ENCODE measurements at regions not wholly inside any gene's neighbourhood (a gene's known extent, or its start where the extent isn't known, plus 50 kb on each side); places are given as distances from the start of the nearest gene placed in this dataset.

DNA sequence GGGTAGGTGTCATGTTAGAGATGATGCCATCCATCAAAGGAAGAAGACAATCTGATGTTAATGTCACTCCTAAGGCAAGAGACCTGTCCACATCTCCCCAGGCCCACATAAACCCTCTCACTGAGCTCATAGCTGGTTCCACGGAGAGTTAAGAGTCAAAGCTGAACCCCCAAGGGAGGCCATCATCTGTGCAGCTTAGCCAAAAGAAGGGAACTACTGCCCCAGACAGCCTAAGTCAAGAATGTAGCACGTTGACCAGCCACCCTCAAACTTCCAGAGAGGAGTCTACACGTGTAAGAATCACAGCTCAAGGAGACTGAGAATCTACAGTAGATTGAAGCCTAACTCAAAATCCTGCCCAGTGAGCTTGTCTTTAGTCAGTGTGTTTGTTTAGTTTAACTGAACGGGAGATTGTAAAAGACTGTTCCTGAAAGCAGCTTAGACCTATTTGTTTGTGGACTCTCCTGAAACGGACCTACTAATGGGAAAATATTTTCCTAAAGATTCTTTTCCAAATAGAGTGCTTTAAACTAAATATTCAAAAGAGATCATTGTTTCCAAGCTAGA is 192.7 kb upstream of the NFE2L3 start:
- no peaks in the 10 kb centered on the region for H3F3A ChIP-seq (ENCODE audit: low read length, unreplicated experiment)
- H3K4me3 ChIP-seq (ENCODE audit: low read length): no peak overlapping the region
- DNase-seq (no peak), ATAC-seq (no peak)
- H3K9me2 ChIP-seq (replicated peaks; ENCODE audit: low read length): no peaks in the 10 kb centered on the region
- intact Hi-C loops (cut with micrococcal nuclease): no loop called here
- BruUV-seq (replicated peaks): no TSS peak
- no peak overlapping the region for H3K9ac ChIP-seq (ENCODE audit: low read length)
- H3K27me3 ChIP-seq (ENCODE audit: low read length): peaks cover 81% of the 10 kb centered on the region
- no peak overlapping the region for H3K27ac ChIP-seq (ENCODE audit: low read length)
- H3K36me3 ChIP-seq (ENCODE audit: low read depth, low read length): no peaks in the 10 kb centered on the region
- H3K4me1 ChIP-seq (ENCODE audit: insufficient read depth, low read length): no peaks in the 10 kb centered on the region
- H2AFZ ChIP-seq (ENCODE audit: low read length): no peak overlapping the region
- POLR2A ChIA-PET (ENCODE audit: unreplicated experiment): interaction anchor here (0.5 kb wide), 1 partner anchor 120 kb away, joined by 3 read pairs; no protein-coding TSS in a partner anchor
- H3K79me2 ChIP-seq (ENCODE audit: low read length): no peaks in the 10 kb centered on the region
- no peak for TF ChIP-seq EZH2 (IDR thresholded peaks at IDR 0.05; ENCODE audit: low read length, unreplicated experiment)
- no peak for TF ChIP-seq CTCF (conservative IDR thresholded peaks at IDR 0.05; ENCODE audit: low read depth, low read length)
- no peak for TF ChIP-seq EZH2phosphoT487 (IDR thresholded peaks at IDR 0.05; ENCODE audit: borderline replicate concordance, low read length)
- no peak overlapping the region for H3K4me2 ChIP-seq (ENCODE audit: low read length)
- CTCF ChIA-PET: no interaction called here
- H3K9me3 ChIP-seq (ENCODE audit: low read length): no peaks in the 10 kb centered on the region
- no peaks in the 10 kb centered on the region for H4K20me1 ChIP-seq (ENCODE audit: low read length)

- DNase-seq (no peak), ATAC-seq (no peak)
- Histone ChIP-seq H3K79me2 (ENCODE audit: low read length) (no peaks in the 10 kb centered on the region), H3K36me3 (ENCODE audit: low read depth, low read length) (no peaks in the 10 kb centered on the region), H3K9me2 (replicated peaks; ENCODE audit: low read length) (no peaks in the 10 kb centered on the region), H3K4me1 (ENCODE audit: insufficient read depth, low read length) (peaks cover 9% of the 10 kb centered on the region; the same call in 1 of the 2 replicates), H3K4me2 (ENCODE audit: low read length) (no peak overlapping the region), H3K9ac (ENCODE audit: low read length) (no peak overlapping the region), H3F3A (ENCODE audit: low read length, unreplicated experiment) (no peaks in the 10 kb centered on the region), H3K27me3 (ENCODE audit: low read length) (peaks cover 93% of the 10 kb centered on the region), H3K27ac (ENCODE audit: low read length) (no peak overlapping the region), H2AFZ (ENCODE audit: low read length) (no peak overlapping the region), H4K20me1 (ENCODE audit: low read length) (no peaks in the 10 kb centered on the region), H3K9me3 (ENCODE audit: low read length) (no peaks in the 10 kb centered on the region), H3K4me3 (ENCODE audit: low read length) (no peak overlapping the region)
- CTCF ChIA-PET: no interaction called here
- BruUV-seq (replicated peaks): no TSS peak
- TF ChIP-seq EZH2phosphoT487 (IDR thresholded peaks at IDR 0.05; ENCODE audit: borderline replicate concordance, low read length) (no peak), CTCF (conservative IDR thresholded peaks at IDR 0.05; ENCODE audit: low read depth, low read length) (no peak), EZH2 (IDR thresholded peaks at IDR 0.05; ENCODE audit: low read length, unreplicated experiment) (no peak)
- intact Hi-C loops (cut with micrococcal nuclease): no loop called here
- POLR2A ChIA-PET (ENCODE audit: unreplicated experiment): no interaction called here
Measured at GRCh38 chr7:25963733-25964132, 188.3 kb upstream of the NFE2L3 start.

DNA sequence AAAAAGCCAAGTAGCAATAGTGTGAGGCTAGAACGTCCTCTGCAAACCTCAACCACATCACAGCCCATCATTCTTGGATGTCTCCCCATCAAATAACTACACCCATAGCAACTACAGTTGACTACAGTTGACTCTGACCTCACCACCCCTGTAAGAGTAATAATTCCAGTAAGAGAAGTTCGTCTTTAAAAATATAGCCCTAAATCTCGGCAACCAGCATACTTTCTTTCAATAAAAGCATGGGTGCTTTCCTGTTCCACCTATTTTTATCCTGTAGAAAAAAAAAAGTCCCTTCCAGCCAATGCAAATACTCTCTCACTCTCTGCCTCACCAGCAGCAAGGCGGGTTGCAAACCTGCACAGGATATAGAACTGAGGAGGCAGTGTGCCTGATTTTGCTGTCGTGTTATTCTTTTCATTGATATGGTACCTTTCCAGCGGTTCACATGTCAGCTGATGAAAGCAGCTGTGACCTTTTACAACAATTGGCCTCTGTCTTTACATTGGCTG is 187.5 kb upstream of the NFE2L3 start:
- no peak for DNase-seq
- no TSS peak for BruUV-seq (replicated peaks)
- no peak for TF ChIP-seq EZH2phosphoT487 (IDR thresholded peaks at IDR 0.05; ENCODE audit: borderline replicate concordance, low read length)
- no peak for TF ChIP-seq EZH2 (IDR thresholded peaks at IDR 0.05; ENCODE audit: low read length, unreplicated experiment)
- no peak for TF ChIP-seq CTCF (conservative IDR thresholded peaks at IDR 0.05; ENCODE audit: low read depth, low read length)
- Histone ChIP-seq H3K9ac (ENCODE audit: low read length) (no peak overlapping the region), H3K4me3 (ENCODE audit: low read length) (no peak overlapping the region), H4K20me1 (ENCODE audit: low read length) (no peaks in the 10 kb centered on the region), H3K27me3 (ENCODE audit: low read length) (peaks cover 87% of the 10 kb centered on the region), H3K9me3 (ENCODE audit: low read length) (no peaks in the 10 kb centered on the region), H3K27ac (ENCODE audit: low read length) (no peak overlapping the region), H3K79me2 (ENCODE audit: low read length) (no peaks in the 10 kb centered on the region), H3K36me3 (ENCODE audit: low read depth, low read length) (no peaks in the 10 kb centered on the region), H3F3A (ENCODE audit: low read length, unreplicated experiment) (no peaks in the 10 kb centered on the region), H3K4me1 (ENCODE audit: insufficient read depth, low read length) (peaks cover 9% of the 10 kb centered on the region; the same call in 1 of the 2 replicates), H2AFZ (ENCODE audit: low read length) (no peak overlapping the region), H3K9me2 (replicated peaks; ENCODE audit: low read length) (no peaks in the 10 kb centered on the region), H3K4me2 (ENCODE audit: low read length) (no peak overlapping the region)
- CTCF ChIA-PET: no interaction called here
- intact Hi-C loops (cut with micrococcal nuclease): no loop called here
- no peak for ATAC-seq
- POLR2A ChIA-PET (ENCODE audit: unreplicated experiment): no interaction called here

Data from PC-3 (cell line).